HEK293T (cell line): ENCODE measurements at regions not wholly inside any gene's neighbourhood (a gene's known extent, or its start where the extent isn't known, plus 50 kb on each side); places are given as distances from the start of the nearest gene placed in this dataset.

ENCODE experiments used
- CTCF ChIA-PET: fragments of 350-600 bp; formaldehyde crosslinking; extraction: SDS; loops from one replicate; lab custom pipeline; 2021; ENCODE audit warnings: antibody characterized with exemption, inconsistent platforms; lab: Yijun Ruan, JAX
- POLR2A ChIA-PET: fragments of 350-600 bp; formaldehyde crosslinking; extraction: SDS; loops from one replicate; lab custom pipeline; 2020; ENCODE audit warnings: antibody characterized with exemption, inconsistent platforms; lab: Yijun Ruan, JAX
- DNase-seq: peaks from one replicate; pipeline ENCODE4 v3.0.0; 2012; ENCODE audit warnings: mixed read lengths; ENCODE audit errors: extremely low spot score
- ARNT ChIP-seq: fragments of 450-650 bp; IDR thresholded peaks from 2 replicates; pipeline ENCODE4 v1.6.1; 2017; ENCODE audit warnings: mild to moderate bottlenecking
- BHLHE40 ChIP-seq: fragments of 450-650 bp; IDR thresholded peaks from 2 replicates; pipeline ENCODE4 v1.6.1; 2016; ENCODE audit warnings: mild to moderate bottlenecking, moderate library complexity, borderline replicate concordance
- CTBP1 ChIP-seq: fragments of 450-650 bp; IDR thresholded peaks from 2 replicates; pipeline ENCODE4 v1.6.1; 2016; ENCODE audit warnings: borderline replicate concordance
- ELF4 ChIP-seq: fragments of 450-650 bp; IDR thresholded peaks from 2 replicates; pipeline ENCODE4 v1.6.1; 2017; ENCODE audit warnings: antibody characterized with exemption
- FOXA1 ChIP-seq: fragments of 450-650 bp; IDR thresholded peaks from 2 replicates; pipeline ENCODE4 v1.6.1; 2016; ENCODE audit warnings: mild to moderate bottlenecking
- FOXK2 ChIP-seq: fragments of 450-650 bp; IDR thresholded peaks from 2 replicates; pipeline ENCODE4 v1.6.1; 2016; ENCODE audit warnings: mild to moderate bottlenecking
- FOXM1 ChIP-seq: fragments of 450-650 bp; IDR thresholded peaks from 2 replicates; pipeline ENCODE4 v1.6.1; 2017; ENCODE audit warnings: mild to moderate bottlenecking, borderline replicate concordance
- HDGF ChIP-seq: fragments of 450-650 bp; IDR thresholded peaks from 2 replicates; pipeline ENCODE4 v1.6.1; 2017; ENCODE audit warnings: antibody characterized with exemption, borderline replicate concordance
- L3MBTL2 ChIP-seq: fragments of 450-650 bp; conservative IDR thresholded peaks from 2 replicates; pipeline ENCODE4 v1.6.1; 2016; ENCODE audit warnings: mild to moderate bottlenecking
- LEF1 ChIP-seq: fragments of 450-650 bp; IDR thresholded peaks from 2 replicates; pipeline ENCODE4 v1.6.1; 2017; ENCODE audit warnings: mild to moderate bottlenecking, borderline replicate concordance
- NFRKB ChIP-seq: fragments of 450-650 bp; IDR thresholded peaks from 2 replicates; pipeline ENCODE4 v1.6.1; 2016; ENCODE audit warnings: mild to moderate bottlenecking, moderate library complexity
- SP1 ChIP-seq: fragments of 450-650 bp; IDR thresholded peaks from 2 replicates; pipeline ENCODE4 v1.6.1; 2017
- SUZ12 ChIP-seq: fragments of 450-650 bp; IDR thresholded peaks from 2 replicates; pipeline ENCODE4 v1.6.1; 2016; ENCODE audit warnings: mild to moderate bottlenecking
- TARDBP ChIP-seq: fragments of 450-650 bp; IDR thresholded peaks from 2 replicates; pipeline ENCODE4 v1.6.1; 2016
- ZNF384 ChIP-seq: fragments of 450-650 bp; IDR thresholded peaks from 2 replicates; pipeline ENCODE4 v1.6.1; 2016
- TF ChIP-seq, protein P1 (sequence below): fragments of 450-650 bp; IDR thresholded peaks from 2 replicates; pipeline ENCODE4 v1.6.1; 2016

DNA sequence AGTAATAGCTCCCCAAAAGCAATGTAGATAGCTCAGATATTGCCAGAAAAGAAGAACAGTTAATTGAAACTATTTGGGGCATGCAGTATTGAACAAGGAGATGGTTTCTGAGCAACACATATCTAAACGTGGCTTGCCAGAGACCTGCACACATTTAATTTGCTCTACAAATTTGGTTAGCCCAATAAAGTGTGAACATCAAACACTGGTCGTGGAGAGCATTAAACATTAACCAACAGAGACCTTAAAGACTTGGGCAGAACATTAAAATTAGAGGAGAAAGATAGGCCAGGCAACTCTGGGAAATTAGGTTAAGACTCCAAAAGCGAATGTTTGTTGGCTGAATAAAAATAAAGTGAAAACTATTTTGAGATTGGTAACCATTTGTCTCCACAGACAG lies 61.6 kb upstream of the ARID5B start:
- ChIA-PET POLR2A (no interaction called here), CTCF (no interaction called here)
- TF ChIP-seq, protein P1, sequence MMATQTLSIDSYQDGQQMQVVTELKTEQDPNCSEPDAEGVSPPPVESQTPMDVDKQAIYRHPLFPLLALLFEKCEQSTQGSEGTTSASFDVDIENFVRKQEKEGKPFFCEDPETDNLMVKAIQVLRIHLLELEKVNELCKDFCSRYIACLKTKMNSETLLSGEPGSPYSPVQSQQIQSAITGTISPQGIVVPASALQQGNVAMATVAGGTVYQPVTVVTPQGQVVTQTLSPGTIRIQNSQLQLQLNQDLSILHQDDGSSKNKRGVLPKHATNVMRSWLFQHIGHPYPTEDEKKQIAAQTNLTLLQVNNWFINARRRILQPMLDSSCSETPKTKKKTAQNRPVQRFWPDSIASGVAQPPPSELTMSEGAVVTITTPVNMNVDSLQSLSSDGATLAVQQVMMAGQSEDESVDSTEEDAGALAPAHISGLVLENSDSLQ, result no peak
- no peak for TF ChIP-seq FOXM1
- TF ChIP-seq SP1, result no peak
- TF ChIP-seq CTBP1, result no peak
- TF ChIP-seq ELF4, result no peak
- TF ChIP-seq FOXA1, result no peak
- no peak for TF ChIP-seq L3MBTL2
- no peak for TF ChIP-seq HDGF
- TF ChIP-seq TARDBP, result no peak
- TF ChIP-seq NFRKB, result no peak
- no peak for TF ChIP-seq BHLHE40
- TF ChIP-seq ARNT, result no peak
- TF ChIP-seq ZNF384, result no peak
- TF ChIP-seq LEF1, result no peak
- TF ChIP-seq FOXK2, result no peak
- no peak for TF ChIP-seq SUZ12
- DNase-seq, result no peak

DNA sequence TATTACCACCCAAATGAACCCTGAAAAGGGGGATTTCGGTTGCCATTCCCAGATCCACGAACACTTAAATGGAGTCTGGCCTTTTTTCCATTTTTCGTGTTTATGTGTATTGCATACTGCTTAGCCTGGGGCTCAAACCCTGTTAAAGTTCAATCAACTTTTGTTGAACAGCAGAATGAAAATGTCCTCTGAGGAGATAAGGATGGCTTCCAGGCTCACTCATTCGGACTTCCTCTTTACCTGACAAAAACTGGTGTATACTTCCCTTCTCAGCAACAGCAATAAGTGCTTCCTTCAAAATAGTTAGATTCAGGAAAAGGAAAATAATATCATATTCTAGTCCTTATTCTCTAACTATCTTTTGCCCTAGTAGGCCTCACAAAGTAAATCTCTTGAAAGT lies 61.1 kb upstream of the ARID5B start:
- no peak for DNase-seq
- POLR2A ChIA-PET, result no interaction called here
- CTCF ChIA-PET, result no interaction called here
- TF ChIP-seq NFRKB (no peak), ELF4 (no peak), HDGF (no peak), SUZ12 (no peak), LEF1 (no peak), TARDBP (no peak), FOXK2 (no peak), L3MBTL2 (no peak), BHLHE40 (no peak), FOXM1 (no peak), CTBP1 (no peak), SP1 (no peak)
- TF ChIP-seq, protein P1, result no peak

DNA sequence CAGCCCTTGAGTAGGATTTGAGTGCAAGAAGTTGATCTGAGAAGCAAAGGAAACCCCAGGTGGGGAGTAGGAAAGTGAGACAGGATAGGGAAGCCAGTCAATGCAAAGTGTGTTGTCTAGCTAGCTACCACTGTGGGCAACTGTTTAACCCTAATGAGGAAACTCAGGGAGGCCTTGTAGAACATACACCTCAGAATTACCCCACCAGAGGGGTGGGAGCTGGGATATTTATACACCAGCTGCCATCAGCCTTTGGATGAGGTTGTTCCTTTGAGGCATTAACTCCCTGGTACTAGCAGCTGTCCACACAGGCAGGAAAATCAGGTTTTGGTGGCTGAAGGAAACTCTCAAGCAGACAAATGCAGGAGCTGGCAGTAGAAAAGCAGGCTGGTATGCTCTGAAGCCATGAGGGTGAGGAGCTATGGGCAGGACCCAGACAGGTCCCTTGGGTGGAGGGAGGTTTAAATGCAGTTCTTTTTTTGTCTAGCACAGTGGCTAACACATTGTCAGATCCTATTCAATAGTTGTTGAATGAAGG lies 60.1 kb upstream of the ARID5B start:
- POLR2A ChIA-PET, result no interaction called here
- CTCF ChIA-PET, result no interaction called here
- TF ChIP-seq CTBP1, result no peak
- DNase-seq, result no peak

DNA sequence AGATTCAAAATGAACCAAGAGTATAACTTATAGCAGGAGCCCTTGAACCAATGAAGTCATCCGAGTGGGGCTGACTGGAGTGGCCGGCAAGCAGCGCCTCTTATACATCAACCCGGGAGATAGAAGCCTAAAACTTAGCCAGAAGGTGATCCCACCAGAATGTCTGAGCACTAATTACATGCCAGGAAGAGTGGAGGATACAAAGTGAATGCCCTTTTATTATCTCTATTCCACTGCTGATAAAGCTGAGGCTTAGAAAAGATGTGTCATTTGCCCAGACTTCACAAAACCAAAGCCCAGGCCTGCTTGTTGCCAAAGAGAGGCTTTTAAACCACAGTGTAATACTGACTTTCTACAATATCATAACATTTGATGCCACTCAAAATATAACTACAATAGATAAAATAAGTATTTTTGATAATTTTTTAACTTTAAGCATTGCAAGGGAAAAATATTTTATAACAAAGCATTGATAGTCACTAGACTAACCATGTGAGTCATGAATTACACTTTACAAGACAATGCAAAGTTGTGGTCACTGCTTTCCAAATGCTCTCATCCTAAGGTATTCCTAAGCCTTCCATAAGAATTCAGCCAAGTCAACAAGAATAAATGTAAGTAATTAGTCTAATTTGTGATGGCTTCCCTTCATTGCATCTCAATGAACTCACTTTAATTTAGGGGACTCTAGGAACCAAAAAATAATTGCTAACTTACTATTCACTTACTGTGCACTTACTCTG lies 58.6 kb upstream of the ARID5B start:
- TF ChIP-seq ZNF384 (no peak), SUZ12 (no peak), ELF4 (no peak), LEF1 (no peak), HDGF (no peak), ARNT (no peak), L3MBTL2 (no peak), FOXM1 (no peak), FOXA1 (no peak), NFRKB (no peak)
- TF ChIP-seq, protein P1, result no peak
- CTCF ChIA-PET, result no interaction called here
- POLR2A ChIA-PET, result no interaction called here
- no peak for DNase-seq

DNA sequence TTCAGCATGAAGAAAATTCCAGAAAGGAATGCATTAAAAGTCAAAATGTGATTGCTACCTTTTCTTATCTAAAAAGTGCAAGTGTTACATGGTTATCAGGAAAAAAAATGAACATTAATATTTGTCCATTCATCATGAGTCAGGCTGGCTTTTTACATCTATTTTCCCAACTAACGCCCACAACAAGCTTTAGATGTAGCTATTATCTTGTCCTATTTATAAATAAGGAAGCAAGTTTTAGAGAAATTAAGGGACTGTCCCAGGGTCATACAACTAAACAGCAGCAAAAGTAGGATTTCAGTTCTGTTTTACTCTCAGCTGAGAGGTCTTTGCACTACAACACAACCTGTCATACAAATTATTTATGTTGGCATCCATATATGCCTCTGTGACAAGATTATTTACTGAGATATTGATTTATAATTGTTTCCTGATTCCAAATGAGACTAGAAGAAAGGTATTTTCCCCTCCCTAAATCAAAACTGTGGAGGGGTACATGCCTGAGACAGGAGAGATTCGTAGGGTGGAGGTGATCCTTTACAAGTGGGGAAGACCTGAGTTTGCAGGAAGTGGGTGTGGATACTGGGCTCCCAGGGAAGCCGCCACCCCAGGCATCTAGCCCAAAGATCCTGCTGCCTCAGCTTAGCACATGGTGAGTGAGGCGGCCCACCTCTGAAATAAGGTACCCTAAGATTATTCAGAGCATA lies 57.2 kb upstream of the ARID5B start:
- ChIA-PET CTCF (interaction anchor here (0.9 kb wide), 1 partner anchor 59 kb away, joined by 4 read pairs; no protein-coding TSS in a partner anchor), POLR2A (no interaction called here)
- DNase-seq, result no peak
- no peak for TF ChIP-seq HDGF
- no peak for TF ChIP-seq NFRKB
- TF ChIP-seq, protein P1, result no peak
- TF ChIP-seq CTBP1, result no peak
